ENCODE measurements at regions not wholly inside any gene's neighbourhood (a gene's known extent, or its start where the extent isn't known, plus 50 kb on each side); places are given as distances from the start of the nearest gene placed in this dataset.

GRCh38 chr9:18238752-18239447, 235.1 kb upstream of the ADAMTSL1 start:
- intact Hi-C loops (cut with DNase I) = no loop called here
- no peak for TF ChIP-seq CTCF (IDR thresholded peaks at IDR 0.05)
- TF ChIP-seq POLR2AphosphoS5 (IDR thresholded peaks at IDR 0.05) = no peak
- Histone ChIP-seq H3K9me3 (no peaks in the 10 kb centered on the region), H3K36me3 (no peaks in the 10 kb centered on the region), H3K4me3 (no peak overlapping the region), H3K27ac (no peak overlapping the region), H3K4me1 (replicated peaks) (no peaks in the 10 kb centered on the region), H3K27me3 (replicated peaks; ENCODE audit: insufficient read depth) (no peaks in the 10 kb centered on the region)
- no peak for DNase-seq (ENCODE audit: low spot score)
- 57% methylated on average over 1 of the region's 1 CpG for WGBS

GRCh38 chr9:18240213-18240612, 233.7 kb upstream of the ADAMTSL1 start:
- no peaks in the 10 kb centered on the region for H3K9me3 ChIP-seq
- H3K27ac ChIP-seq = no peak overlapping the region
- DNase-seq (ENCODE audit: low spot score) = no peak
- no peaks in the 10 kb centered on the region for H3K27me3 ChIP-seq (replicated peaks; ENCODE audit: insufficient read depth)
- no peaks in the 10 kb centered on the region for H3K4me1 ChIP-seq (replicated peaks)
- 37% methylated on average over 2 of the region's 2 CpGs for WGBS
- TF ChIP-seq POLR2AphosphoS5 (IDR thresholded peaks at IDR 0.05) (no peak), CTCF (IDR thresholded peaks at IDR 0.05) (no peak), POLR2A (IDR thresholded peaks at IDR 0.05) (no peak)
- H3K36me3 ChIP-seq = no peaks in the 10 kb centered on the region
- no peak overlapping the region for H3K4me3 ChIP-seq
- intact Hi-C loops (cut with DNase I) = no loop called here

- H3K27me3 ChIP-seq (replicated peaks; ENCODE audit: insufficient read depth) = no peaks in the 10 kb centered on the region
- WGBS = 75% methylated on average over 4 of the region's 4 CpGs
- DNase-seq (ENCODE audit: low spot score) = no peak
- H3K9me3 ChIP-seq = no peaks in the 10 kb centered on the region
- intact Hi-C loops (cut with DNase I) = no loop called here
- H3K4me3 ChIP-seq = no peak overlapping the region
- no peaks in the 10 kb centered on the region for H3K36me3 ChIP-seq
- H3K27ac ChIP-seq = no peak overlapping the region
- H3K4me1 ChIP-seq (replicated peaks) = no peaks in the 10 kb centered on the region
- TF ChIP-seq POLR2AphosphoS5 (IDR thresholded peaks at IDR 0.05) = no peak
- TF ChIP-seq POLR2A (IDR thresholded peaks at IDR 0.05) = no peak
- TF ChIP-seq CTCF (IDR thresholded peaks at IDR 0.05) = no peak
These were observed 228.0 kb upstream of the ADAMTSL1 start for GRCh38 chr9:18245911-18246310.

GRCh38 chr9:18250053-18250452, 223.9 kb upstream of the ADAMTSL1 start:
- H3K27me3 ChIP-seq (replicated peaks; ENCODE audit: insufficient read depth) = no peaks in the 10 kb centered on the region
- no peaks in the 10 kb centered on the region for H3K4me1 ChIP-seq (replicated peaks)
- TF ChIP-seq POLR2AphosphoS5 (IDR thresholded peaks at IDR 0.05) = no peak
- TF ChIP-seq POLR2A (IDR thresholded peaks at IDR 0.05) = no peak
- TF ChIP-seq CTCF (IDR thresholded peaks at IDR 0.05) = no peak
- H3K36me3 ChIP-seq = no peaks in the 10 kb centered on the region
- DNase-seq (ENCODE audit: low spot score) = no peak
- no peak overlapping the region for H3K4me3 ChIP-seq
- no peaks in the 10 kb centered on the region for H3K9me3 ChIP-seq
- no peak overlapping the region for H3K27ac ChIP-seq
- intact Hi-C loops (cut with DNase I) = no loop called here

GRCh38 chr9:18253950-18254349, 220.0 kb upstream of the ADAMTSL1 start:
- WGBS = 70% methylated on average over 9 of the region's 9 CpGs
- no peaks in the 10 kb centered on the region for H3K27me3 ChIP-seq (replicated peaks; ENCODE audit: insufficient read depth)
- no peaks in the 10 kb centered on the region for H3K9me3 ChIP-seq
- no peak overlapping the region for H3K4me3 ChIP-seq
- TF ChIP-seq CTCF (IDR thresholded peaks at IDR 0.05) (no peak), POLR2AphosphoS5 (IDR thresholded peaks at IDR 0.05) (no peak), POLR2A (IDR thresholded peaks at IDR 0.05) (no peak)
- no peaks in the 10 kb centered on the region for H3K4me1 ChIP-seq (replicated peaks)
- H3K36me3 ChIP-seq = no peaks in the 10 kb centered on the region
- DNase-seq (ENCODE audit: low spot score) = no peak
- H3K27ac ChIP-seq = no peak overlapping the region
- intact Hi-C loops (cut with DNase I) = no loop called here

All from prostate gland (tissue), 2 donors.